Activated CD4-positive, alpha-beta T cell treated with anti-CD3 and anti-CD28 coated beads, Interleukin-2, amount 50 U/mL, for 48 hours (primary cell): ENCODE measurements at regions not wholly inside any gene's neighbourhood (a gene's known extent, or its start where the extent isn't known, plus 50 kb on each side); places are given as distances from the start of the nearest gene placed in this dataset.
"Not testable (repeated sequence)": the region's sequence is repeated elsewhere in the genome, so short reads cannot be mapped to it uniquely, and the experiment has no call there.

ENCODE experiments used
- DNase-seq, 2 experiments: peaks; one replicate each; pipeline ENCODE4 v3.0.0-alpha.2; 2020

DNA sequence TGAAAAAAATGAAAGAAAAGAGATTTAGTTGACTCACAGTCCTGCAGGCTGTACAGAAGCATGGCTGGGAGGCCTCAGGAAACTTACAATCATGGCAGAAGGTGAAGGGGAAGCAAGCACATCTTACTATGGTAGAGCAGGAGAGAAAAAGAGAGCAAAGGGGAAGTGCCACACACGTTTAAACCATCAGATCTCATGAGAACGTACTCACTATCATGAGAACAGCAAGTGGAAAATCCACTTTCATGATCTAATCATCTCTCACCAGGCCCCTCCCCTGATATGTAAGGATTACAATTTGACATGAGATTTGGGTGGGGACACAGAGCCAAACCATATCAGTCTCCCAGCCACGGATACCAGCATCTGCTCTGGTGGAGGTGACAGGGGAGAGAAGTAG lies 50.8 kb upstream of the CPOX start:
- no peak for DNase-seq

DNA sequence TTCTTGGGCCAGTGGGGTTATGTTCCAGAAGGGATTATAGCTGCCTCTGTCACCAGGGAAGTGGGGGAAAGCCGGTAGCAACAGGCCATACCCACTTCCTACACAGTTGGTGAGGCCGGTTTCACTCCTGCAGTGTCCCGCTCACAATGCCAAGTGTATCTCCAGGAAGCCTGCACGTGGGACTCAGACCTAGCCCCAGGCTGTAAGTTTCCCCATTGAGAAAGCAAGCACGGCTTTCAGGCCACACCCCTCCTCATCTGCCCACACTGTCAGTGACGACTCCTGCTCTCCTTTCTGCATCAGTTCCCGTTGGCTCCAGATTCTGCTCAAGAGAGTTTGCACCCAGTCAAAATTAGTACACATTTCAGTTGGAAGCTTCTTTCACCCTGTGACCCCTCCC lies 51.6 kb upstream of the CPOX start:
- no peak for DNase-seq

DNA sequence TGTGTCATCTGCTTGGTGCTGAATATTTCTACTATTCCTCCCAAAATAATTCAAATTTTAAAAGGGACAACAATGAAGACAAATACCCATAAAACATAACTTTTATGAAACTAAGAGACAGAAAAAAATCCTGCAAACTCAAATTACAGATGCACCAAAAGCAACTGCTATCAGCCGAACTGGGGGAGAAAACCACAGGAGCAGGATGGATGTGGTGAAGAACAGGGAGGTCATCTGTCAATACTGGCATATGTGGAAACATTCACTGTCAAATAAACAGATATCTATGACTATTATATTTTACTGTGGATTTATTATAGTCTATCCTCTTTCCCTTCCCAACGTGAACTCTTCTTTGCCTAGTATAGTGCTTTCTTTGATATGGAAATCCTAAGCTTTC lies 53.3 kb upstream of the CPOX start:
- DNase-seq = no peak

DNA sequence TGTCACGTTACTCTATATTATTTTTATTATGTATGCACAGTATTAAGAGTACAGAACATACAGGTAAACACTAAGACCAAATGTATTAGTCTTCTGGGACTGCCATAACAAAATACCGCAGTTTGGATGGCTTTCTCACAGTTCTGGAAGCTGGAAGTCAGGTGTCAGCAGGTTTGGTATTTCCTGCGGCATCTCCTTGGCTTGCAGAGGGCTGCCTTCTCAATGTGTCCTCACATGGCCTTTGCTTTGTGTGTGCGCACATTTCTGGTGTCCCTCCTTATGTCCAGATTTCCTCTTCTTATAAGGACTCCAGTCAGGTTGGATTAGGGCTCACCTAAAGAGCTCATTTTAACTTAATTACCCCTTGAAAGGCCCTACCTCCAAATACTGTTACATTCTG lies 53.8 kb upstream of the CPOX start:
- DNase-seq = no peak

DNA sequence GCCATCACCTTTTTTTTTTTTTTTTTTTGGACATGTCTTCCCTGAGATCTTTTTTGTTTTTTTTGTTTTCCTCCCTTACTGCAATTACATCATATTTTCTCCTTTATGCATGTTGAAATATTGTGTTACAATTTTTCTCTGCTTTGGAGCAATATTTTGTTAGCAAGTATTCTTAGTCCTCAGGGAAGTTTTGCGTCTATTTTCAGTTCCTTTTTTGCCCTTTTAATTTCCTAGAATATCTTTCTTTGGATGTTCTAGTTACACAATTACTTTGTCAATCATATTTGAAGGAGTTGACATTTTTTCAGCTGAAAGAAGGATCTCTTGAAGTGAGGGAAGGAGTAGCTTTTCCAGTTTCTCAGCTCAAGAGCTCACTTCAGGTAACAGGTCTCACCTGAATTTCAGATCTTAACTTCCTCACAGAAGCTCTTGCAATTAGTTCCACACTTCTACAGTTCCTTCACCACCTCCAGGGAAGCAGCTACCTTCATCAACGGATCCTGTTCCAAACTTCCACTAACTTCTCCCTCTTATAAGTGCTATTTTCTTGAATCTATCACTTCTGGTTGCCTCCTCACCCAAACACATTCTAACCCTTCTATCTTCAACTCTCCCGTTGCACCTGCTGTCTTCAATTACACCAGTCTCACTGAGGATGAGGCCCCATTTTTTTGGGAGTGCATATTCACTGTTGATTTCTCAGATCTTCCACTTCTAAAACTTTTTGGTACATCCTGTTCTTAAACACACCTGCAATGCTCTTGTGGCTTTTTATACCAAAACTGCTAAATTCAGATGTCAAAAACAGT lies 57.8 kb upstream of the CPOX start:
- no peak for DNase-seq

DNA sequence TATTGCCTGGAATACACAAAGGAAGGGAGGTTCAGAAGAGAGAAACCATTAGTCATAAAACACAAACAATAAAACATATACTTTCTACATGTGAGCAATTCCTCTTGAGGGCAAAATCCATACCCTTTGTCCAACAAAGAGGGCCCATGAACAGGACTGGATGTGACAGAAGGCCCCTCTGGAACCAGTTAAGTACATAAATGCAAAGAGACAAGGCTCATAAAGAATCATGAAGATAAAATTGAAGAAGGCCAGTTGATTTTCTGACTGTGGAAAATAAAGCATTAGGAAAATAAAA lies 58.3 kb upstream of the CPOX start:
- DNase-seq = no peak

DNA sequence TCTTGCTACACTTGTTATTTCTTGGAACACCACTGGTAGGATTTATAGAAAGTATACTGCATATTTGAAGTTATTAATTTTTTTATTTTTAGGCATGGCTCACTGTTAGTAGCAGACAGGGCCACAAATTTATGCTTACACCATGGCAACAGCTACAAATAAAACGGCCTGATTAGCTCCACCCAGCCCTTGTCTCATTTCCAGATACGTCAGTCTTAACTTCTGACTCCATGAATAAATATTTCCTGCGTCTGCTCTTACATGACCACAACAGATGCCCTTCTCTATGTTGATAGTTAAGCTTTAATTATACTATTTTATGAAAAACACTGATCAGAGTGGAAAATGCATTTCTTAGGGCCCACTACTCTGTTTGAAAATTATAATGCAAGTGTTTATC lies 62.3 kb upstream of the CPOX start:
- no peak for DNase-seq

DNA sequence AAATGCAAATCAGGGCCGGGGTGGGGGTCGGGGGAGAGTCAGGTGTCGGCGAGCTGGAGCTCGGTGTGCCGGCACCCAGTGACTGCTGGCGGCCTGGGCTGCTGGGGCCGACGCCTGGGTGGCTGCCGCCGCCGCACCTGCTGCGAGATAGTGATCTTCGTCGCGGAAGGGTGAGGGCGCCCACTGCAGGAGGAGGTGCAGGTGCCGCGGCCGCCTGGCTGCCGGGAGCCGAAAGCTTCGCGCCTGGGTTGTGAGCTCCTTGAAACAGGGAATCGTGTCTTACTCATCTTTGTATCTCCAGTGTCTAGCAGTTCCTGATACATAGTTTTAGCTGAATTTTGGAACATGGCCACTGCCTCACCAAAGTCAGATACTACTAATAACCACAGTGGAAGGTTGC lies 64.0 kb upstream of the CPOX start:
- peak; percentile 38 to 45 for DNase-seq

DNA sequence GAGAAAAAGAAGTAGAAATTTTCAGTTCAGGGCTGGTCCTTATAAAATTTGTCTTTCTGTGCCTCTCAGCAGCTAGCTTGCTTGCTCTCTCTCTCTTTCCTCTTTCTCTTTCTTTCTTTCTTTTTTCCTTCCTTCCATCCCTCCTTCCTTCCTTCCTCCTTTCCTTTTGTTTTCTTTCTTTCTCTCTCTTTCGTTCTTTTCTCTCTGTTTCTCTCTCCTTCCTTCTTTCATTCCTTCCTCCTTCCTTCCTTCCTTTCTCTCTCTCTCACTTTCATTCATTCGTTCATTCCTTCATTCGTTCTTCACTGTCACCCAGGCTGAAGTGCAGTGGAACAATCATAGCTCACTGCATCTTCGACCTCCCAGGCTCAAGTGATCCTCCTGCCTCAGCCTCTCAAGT lies 69.3 kb upstream of the CPOX start:
- DNase-seq = no peak

DNA sequence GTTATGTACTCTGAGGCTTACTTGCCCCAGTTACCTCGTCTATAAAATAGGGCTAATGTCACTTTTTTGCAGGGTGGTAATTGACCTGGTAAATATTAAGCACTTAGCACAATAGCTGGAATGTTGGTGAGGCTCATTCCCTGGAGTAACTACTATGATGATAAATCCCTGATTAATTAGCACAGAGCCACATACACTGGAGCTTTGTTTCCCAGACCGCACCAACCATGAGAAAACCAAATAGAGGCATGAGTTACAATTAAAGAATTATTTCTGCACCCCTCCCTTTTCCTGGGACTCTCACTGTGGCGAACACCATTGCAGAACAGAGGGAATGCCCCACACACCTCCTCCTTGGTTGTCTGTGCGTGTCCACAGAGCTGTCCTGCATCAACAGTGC lies 76.6 kb upstream of the CPOX start:
- no peak for DNase-seq

DNA sequence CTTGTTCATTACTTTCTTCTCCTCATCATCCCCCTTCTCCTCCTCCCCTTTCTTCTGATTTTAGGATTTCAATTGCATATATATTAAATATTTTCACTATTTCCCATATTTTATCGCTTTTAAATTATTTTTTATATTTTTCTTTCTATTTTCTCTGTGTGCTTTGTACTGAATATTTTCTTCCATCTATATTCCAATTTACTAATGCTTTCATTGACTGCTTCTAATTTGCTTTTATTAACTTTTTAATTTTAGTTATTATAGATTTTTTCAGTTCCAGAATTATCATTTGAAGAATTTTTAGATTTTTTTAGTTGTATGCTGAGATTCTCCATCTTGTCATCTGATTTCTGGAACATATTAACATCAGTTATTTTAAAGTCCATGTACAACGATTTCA lies 83.2 kb upstream of the ST3GAL6 start:
- DNase-seq = no peak

DNA sequence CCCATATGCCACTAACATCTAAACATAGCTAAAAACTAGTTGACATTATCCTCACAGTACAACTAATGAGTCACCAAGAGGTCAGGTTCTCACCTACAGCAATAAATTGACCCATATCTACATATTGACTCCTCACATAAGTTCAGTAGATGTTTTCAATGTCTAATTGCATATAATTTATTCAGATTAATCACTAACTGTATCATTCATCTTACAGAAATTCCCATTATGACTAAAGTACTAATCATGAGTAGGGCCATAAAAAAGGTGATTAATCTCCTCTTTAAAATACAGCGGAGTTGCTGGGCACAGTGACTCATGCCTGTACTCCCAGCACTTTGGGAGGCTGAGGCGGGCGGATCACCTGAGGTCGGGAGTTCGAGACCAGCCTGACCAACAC lies 82.4 kb upstream of the ST3GAL6 start:
- no peak for DNase-seq

DNA sequence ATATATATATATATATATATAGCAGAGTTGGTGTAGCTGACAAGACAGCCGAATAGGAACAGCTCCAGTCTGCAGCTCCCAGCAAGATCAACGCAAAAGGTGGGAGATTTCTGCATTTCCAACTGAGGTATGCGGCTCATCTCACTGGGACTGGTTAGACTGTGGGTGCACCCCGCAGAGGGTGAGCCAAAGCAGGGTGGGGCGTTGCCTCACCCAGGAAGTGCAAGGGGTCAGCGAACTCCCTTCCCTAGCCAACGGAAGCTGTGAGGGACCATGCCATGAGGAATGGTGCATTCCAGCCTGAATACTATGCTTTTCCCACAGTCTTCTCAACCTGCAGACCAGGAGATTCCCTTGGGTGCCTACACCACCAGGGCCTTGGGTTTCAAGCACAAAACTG lies 81.7 kb upstream of the ST3GAL6 start:
- no peak for DNase-seq

DNA sequence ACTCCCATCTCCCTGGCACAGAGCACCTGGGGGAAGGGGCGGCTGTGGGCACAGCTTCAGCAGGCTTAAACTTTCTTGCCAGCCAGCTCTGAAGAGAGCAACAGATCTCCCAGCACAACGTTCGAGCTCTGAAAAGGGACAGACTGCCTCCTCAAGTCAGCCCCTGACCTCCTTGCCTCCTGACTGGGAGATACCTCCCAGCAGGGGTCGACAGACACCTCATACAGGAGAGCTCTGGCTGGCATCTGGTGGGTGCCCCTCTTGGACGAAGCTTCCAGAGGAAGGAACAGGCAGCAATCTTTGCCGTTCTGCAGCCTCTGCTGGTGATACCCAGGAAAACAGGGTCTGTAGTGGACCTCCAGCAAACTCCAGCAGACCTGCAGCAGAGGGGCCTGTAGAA lies 80.7 kb upstream of the ST3GAL6 start:
- DNase-seq = not testable (repeated sequence)

DNA sequence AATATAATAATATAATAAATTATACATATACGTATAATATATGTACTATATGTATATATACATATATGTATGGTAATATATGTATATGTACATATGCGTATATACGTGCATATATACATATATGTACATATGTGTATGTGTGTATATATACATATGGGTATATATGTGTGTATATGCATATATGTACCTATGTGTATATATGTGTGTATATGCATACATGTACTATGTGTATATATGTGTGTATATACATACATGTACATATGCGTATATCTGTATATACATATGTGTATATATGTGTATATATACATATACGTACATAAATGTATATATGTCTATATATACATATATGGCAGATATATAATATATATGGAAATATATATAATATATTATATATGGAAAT lies 74.8 kb upstream of the ST3GAL6 start:
- DNase-seq = no peak

DNA sequence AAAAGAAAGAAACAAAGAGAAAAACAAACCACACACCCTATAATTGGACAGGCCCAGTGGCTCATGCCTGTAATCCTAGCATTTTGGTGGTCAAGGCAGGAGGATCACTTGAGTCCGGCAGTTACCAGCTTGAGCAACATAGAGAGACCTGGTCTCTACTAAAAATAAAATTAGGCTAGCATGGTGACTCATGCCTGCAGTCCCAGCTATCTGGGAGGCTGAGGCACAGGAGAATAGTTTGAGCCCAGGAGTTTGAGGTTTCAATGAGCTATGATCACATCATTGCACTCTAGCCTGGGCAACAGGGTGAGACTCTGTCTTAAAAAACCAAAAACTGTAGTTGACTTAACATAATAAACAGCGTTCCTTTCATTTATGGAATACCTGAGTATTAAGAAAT lies 72.3 kb upstream of the ST3GAL6 start:
- DNase-seq = no peak

DNA sequence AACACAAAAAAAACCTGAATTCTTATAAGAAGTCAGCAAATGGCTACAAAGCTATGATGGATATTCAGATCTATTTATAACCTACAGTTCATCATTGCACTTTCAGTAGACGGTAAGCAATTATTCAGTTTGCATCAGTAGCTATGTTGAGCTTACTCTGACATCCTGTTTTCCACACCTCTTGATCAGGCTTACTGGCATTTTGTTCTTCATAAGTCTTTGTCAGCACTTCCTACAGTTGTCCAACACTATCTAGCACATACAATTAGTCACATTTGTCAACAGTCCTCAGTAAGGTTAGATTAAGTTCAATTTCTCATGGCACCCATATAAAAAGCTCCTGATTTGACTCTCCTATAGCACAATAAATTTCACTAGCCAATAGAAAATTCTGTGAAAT lies 71.2 kb upstream of the ST3GAL6 start:
- DNase-seq = no peak

DNA sequence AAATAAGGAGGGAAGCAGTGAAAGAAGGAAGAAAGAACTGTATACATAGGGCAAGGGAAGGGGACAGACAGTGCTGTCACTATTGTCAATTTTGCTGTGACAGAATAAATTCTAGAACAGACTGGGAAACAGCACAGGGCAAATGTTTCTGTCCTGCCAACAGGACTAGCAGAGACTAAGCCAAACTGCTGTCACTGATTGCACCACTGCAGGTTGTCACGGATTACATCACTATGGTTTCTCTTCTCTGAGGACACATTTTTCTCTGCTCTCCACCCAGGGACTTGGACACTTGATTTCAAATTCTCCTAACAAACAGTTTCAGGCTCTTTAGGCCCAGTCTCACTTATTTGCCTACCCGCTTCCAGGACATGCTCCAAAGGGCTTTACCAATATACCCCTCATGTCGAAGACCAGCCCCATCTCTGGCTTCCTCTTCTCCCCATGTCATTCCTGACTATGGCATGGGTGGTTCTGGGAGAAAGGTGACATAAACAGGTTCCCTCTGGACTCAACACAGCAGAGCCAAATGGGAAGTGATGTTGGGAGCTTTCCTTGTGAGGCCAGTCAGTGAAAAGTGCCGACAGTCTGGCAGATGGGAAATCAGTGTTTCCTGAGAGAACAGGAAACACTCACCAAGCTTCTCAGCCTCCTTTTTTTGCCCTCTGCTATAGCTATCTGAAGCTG lies 70.2 kb upstream of the ST3GAL6 start:
- no peak for DNase-seq

DNA sequence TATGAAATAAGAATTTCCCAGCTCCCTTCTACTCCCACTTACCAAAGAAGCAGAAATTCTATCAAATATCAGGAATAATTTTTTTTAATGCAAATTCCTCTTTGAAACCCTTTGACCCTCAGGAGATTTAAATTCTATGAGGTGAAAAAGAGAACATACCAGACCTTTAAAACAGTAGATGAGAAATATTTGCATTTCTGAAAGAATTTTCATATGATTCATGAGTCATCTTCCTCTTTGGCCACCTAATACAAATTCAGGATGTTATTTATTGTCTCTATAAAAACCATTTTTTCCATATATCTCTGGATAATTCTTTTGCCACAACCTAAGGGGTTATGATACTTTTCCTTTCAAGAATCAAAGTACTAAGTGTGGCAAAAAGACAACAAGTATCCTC lies 67.3 kb upstream of the ST3GAL6 start:
- DNase-seq = no peak

DNA sequence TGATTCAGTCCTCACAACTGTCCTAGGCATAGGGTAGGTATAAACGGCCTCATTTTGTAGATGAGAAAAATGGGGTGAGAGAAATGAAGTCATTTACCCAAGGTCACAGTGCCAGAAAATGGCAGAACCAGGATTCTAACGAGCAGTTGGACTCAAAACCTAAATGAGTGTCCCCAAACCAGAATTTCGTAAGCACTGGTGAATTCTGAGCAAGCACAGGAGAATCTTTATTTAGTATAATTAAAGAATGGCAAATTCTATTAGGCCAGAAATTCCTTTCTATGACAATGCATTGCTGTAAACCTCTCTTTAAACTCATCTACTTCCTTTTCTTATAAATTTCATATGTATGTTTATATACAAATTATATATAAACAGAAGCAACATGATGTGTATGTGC lies 66.8 kb upstream of the ST3GAL6 start:
- DNase-seq = not testable (repeated sequence)

DNA sequence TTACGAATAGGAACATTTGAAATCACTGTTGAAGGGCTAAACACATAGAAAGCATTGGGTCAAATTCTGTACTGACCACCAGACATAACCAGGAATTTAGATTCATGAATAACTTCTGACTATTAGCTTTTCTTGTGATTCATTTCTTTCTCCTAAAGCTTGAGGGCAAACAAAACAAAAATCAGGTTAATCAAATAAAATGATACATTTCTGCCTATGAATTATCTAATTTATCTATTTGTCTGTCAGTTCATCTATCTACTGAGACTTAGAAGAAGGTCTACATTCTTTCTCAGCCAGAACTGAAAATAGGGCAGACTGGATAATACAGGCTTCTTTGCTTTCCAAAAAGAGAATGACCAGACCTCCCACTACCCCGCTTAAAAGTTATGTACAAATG lies 65.9 kb upstream of the ST3GAL6 start:
- no peak for DNase-seq

DNA sequence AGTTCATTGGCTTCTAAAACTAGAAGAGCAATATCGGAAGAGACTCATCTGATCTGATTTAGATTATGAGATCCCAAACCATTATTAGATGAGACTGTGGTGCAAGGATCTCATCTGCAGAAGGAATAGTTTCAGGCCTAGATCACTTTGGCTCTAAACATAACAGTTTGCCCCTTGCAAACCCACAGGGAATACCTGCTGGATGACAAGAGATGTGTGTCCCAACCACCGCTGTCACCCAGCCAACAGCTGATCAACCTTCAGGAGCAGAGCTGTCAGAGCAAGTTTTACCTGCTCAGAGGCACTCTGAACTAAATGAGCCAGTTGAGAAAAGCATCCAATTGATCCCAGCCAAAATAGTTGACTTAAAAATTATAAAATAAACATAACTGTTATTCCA lies 64.0 kb upstream of the ST3GAL6 start:
- DNase-seq = no peak

DNA sequence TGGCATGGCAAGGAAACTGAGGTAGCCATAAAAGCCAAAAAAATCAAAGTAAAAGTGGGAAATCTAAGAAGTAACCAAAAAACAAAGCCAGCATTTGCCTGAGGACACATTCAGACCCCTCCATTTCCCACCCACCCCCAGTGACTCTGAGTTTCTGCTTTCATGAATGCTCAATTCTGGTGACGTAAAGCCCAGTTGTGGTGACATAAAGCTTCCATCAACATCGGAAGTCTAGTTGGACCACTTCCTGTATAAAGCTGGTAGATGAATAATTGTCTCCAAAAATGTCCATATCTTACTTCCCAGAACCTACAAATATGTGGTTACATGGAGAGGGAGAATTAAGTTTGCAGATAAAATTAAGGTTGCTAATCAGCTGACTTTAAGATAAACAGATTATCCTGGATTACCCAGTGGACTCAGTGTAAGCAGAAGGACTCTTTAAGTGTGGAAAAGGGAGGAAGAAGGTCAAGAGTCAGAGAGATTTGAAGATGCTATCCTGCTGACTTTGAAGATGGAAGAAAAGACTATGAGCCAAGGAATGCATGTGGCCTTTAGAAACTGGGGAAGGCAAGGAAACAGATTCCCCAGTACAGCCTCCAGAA lies 62.0 kb upstream of the ST3GAL6 start:
- DNase-seq = no peak

DNA sequence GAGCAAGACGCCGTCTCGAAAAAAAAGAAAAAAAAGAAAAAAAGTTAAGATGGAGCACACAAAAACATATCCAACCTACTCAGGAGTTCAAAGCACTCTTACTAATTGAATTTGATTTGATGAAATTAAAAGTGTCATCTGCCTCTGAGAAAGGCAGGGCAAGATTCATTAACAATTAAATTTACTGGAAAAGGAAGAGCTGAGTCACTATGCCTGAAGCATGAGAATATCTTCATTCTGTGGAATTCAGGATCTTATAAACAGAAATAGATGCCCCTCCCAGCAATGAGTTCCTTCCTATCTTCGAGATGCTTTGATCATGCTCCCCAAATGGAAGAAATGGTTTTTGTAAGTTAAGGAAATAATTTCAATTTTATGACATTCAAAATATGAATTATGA lies 61.0 kb upstream of the ST3GAL6 start:
- no peak for DNase-seq

DNA sequence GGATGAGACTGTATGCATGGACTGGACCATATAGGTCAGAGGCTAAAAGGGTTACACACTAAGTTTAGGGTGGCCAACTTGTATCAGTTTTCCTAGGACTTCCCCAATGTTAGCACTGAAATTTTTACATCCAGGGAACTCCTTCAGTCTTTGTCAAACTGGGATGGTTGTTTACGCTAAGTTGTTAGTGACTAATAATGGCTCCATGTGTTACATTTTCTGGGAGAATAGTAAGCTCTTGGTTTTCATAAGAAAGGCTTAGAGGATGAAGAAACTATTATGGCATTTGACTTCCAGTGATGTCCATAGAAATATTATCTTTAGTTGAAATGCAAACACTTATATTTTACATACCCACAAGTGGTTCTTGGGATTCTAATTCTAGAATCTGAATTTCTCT lies 57.9 kb upstream of the ST3GAL6 start:
- no peak for DNase-seq
